Upper lobe of left lung (tissue), 6 donors: ENCODE measurements at regions not wholly inside any gene's neighbourhood (a gene's known extent, or its start where the extent isn't known, plus 50 kb on each side); places are given as distances from the start of the nearest gene placed in this dataset.

Experiments
- ATAC-seq, 2 donors: fragments of 200-7000 bp; cut with Tn5 transposase; one replicate each; pipeline ENCODE4 v1.9.1; 2022; ENCODE audit warnings: mild to moderate bottlenecking in 2 of 2, moderate library complexity in 2 of 2; ENCODE audit not compliant: low FRiP score in 2 of 2
- DNase-seq, 2 donors: peaks; one replicate each; pipeline ENCODE4 v3.0.0-alpha.2; 2019 to 2020
- H3K27ac ChIP-seq, 4 donors: fragments of 200-600 bp; sonication (generic); one replicate each; pipeline ENCODE4 v1.5.1; 2016 to 2019
- H3K27me3 ChIP-seq, 4 donors: fragments of 200-600 bp; sonication (generic); one replicate each; pipeline ENCODE4 v1.5.1; 2017 to 2019
- H3K36me3 ChIP-seq, 4 donors: fragments of 200-600 bp; sonication (generic); one replicate each; pipeline ENCODE4 v1.5.1; 2016 to 2019
- H3K4me1 ChIP-seq, 4 donors: fragments of 200-600 bp; sonication (generic); one replicate each; pipeline ENCODE4 v1.5.1; 2018 to 2019
- H3K4me3 ChIP-seq, 4 donors: fragments of 200-600 bp; sonication (generic); one replicate each; pipeline ENCODE4 v1.5.1; 2017 to 2019; ENCODE audit warnings: mild to moderate bottlenecking in 2 of 4, moderate library complexity in 1 of 4
- H3K9me3 ChIP-seq, 4 donors: fragments of 200-600 bp; sonication (generic); one replicate each; pipeline ENCODE4 v1.5.1; 2018 to 2019
- EP300 ChIP-seq, 4 donors: sonication (generic); formaldehyde crosslinking; IDR thresholded peaks; one replicate each; pipeline ENCODE4 v1.5.1; 2017; ENCODE audit warnings: antibody characterized with exemption in 4 of 4, control low read depth in 2 of 4
- POLR2A ChIP-seq, 4 donors: fragments of 450-650 bp; IDR thresholded peaks; one replicate each; pipeline ENCODE4 v1.5.1; 2016 to 2017; ENCODE audit warnings: antibody characterized with exemption in 4 of 4, mild to moderate bottlenecking in 2 of 4
- POLR2AphosphoS5 ChIP-seq, 2 donors: sonication (generic); formaldehyde crosslinking; IDR thresholded peaks; one replicate each; pipeline ENCODE4 v1.5.1; 2017; ENCODE audit warnings: antibody characterized with exemption in 2 of 2
- WGBS, 2 donors: methylation state at CpG; one replicate each; pipeline ENCODE4 v1.1.5; 2017 to 2018; 5-methylcytosine and 5-hydroxymethylcytosine counted together
- TF ChIP-seq, protein P1 (sequence below), 6 experiments: fragments of 450-650 bp in 4 of 6; fragments of 200-600 bp in 2 of 6; sonication (generic) in 2 of 6; IDR thresholded peaks; one replicate each; pipeline ENCODE4 v1.5.1; 2016 to 2019; ENCODE audit warnings: antibody characterized with exemption in 6 of 6
- donor health status: DM: no; HTN: no; CAD: no; lungs with moderate emphysema.
- donor health status: DM: no; HTN: yes; CAD: no; lungs with severe emphysema.

DNA sequence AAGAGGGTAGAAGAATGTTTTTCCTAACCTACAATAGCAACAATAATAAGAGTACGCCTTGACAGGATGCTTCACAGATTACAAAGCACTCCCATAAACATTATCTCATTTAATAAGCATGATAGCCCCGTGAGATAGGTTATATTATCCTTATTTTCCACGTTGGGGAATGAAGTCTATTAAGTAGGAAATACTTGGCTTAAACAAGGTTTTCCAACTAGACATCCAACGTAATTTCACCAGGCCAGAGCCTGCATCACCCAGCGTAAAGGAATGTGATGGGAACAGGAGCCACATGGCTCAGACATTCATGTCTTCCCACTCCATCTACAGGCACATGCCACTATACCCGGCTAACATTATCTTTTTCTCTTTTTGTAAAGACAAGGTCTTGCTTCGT is 223.4 kb upstream of the AMIGO2 start:
- H3K9me3 ChIP-seq, result no peaks in the 10 kb centered on the region
- ATAC-seq (no peak), DNase-seq (no peak)
- H3K27ac ChIP-seq, result no peak overlapping the region
- H3K36me3 ChIP-seq, result no peaks in the 10 kb centered on the region
- WGBS, 2 donors, result 63 to 72% methylated on average over 7 of the region's 7 CpGs
- peaks cover 0 to 5% (median 0%) of the 10 kb centered on the region in 4 donors for H3K4me1 ChIP-seq
- TF ChIP-seq, protein P1, sequence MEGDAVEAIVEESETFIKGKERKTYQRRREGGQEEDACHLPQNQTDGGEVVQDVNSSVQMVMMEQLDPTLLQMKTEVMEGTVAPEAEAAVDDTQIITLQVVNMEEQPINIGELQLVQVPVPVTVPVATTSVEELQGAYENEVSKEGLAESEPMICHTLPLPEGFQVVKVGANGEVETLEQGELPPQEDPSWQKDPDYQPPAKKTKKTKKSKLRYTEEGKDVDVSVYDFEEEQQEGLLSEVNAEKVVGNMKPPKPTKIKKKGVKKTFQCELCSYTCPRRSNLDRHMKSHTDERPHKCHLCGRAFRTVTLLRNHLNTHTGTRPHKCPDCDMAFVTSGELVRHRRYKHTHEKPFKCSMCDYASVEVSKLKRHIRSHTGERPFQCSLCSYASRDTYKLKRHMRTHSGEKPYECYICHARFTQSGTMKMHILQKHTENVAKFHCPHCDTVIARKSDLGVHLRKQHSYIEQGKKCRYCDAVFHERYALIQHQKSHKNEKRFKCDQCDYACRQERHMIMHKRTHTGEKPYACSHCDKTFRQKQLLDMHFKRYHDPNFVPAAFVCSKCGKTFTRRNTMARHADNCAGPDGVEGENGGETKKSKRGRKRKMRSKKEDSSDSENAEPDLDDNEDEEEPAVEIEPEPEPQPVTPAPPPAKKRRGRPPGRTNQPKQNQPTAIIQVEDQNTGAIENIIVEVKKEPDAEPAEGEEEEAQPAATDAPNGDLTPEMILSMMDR (IDR thresholded peaks at IDR 0.05), result no peak
- TF ChIP-seq EP300 (IDR thresholded peaks at IDR 0.05) (no peak), POLR2AphosphoS5 (IDR thresholded peaks at IDR 0.05) (no peak)
- H3K4me3 ChIP-seq, result no peak overlapping the region
- no peaks in the 10 kb centered on the region for H3K27me3 ChIP-seq

DNA sequence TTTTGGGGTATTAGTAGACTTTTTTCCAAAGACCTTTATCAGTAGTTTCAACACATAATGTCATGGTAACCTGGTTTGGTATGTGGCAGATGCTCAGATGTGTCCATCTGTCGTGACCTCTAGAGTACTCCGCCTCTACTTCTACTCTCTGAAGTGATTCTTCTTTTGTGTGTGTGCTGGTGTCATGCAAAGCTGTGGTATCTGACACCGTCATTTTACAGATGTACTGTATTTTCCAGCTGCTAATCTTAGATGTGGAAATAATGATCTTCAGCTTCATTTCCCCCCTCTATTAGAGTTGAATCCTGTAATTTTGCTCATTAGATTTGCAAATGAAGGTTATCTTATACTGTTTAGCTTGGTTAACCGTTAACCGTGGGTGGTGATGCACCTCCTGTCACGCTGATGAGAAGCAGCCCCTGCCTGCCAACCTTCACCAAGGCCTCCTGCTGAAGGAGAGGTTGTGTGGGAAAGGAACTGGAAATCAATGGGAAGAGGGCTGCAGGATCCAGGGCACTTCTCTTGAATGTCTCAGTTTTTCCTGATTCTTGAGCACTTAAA is 222.4 kb upstream of the AMIGO2 start:
- H3K36me3 ChIP-seq, result no peaks in the 10 kb centered on the region
- no peaks in the 10 kb centered on the region for H3K27me3 ChIP-seq
- H3K27ac ChIP-seq, result no peak overlapping the region
- no peak for TF ChIP-seq POLR2AphosphoS5 (IDR thresholded peaks at IDR 0.05)
- TF ChIP-seq, protein P1 (IDR thresholded peaks at IDR 0.05), result no peak
- no peak for TF ChIP-seq POLR2A (IDR thresholded peaks at IDR 0.05)
- TF ChIP-seq EP300 (IDR thresholded peaks at IDR 0.05), result no peak
- H3K4me1 ChIP-seq, result no peaks in the 10 kb centered on the region
- H3K9me3 ChIP-seq, result no peaks in the 10 kb centered on the region
- no peak for ATAC-seq
- no peak for DNase-seq
- 74 to 80% methylated on average over 6 of the region's 6 CpGs for WGBS, 2 donors
- no peak overlapping the region for H3K4me3 ChIP-seq

DNA sequence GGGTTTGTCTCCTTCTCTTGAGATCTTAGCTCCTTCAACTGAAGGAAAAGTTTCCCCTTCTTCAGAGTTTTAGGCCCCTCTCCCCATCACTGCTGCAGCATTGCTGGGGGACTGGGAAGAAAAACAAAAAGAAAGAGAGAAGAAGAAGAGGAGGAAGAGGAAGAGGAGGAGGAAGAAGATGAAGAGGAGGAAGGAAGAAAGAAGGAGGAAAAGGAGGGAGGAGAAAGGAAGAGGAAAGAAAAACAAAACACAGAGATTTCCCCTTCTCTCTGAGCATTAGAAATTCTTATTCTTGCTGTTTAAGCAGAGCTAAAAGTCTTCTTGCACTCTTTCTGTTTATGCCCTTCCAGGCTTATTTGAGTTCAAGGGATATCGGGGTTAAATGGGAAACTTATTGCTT is 219.8 kb upstream of the AMIGO2 start:
- 57 to 74% methylated on average over 1 of the region's 1 CpG for WGBS, 2 donors
- no peak for DNase-seq
- no peaks in the 10 kb centered on the region for H3K27me3 ChIP-seq
- H3K36me3 ChIP-seq, result no peaks in the 10 kb centered on the region
- H3K4me1 ChIP-seq, result no peaks in the 10 kb centered on the region
- TF ChIP-seq, protein P1 (IDR thresholded peaks at IDR 0.05), result no peak
- TF ChIP-seq EP300 (IDR thresholded peaks at IDR 0.05) (no peak), POLR2AphosphoS5 (IDR thresholded peaks at IDR 0.05) (no peak), POLR2A (IDR thresholded peaks at IDR 0.05) (no peak)
- H3K4me3 ChIP-seq, result no peak overlapping the region
- H3K27ac ChIP-seq, result no peak overlapping the region
- no peaks in the 10 kb centered on the region for H3K9me3 ChIP-seq
- ATAC-seq, result no peak

DNA sequence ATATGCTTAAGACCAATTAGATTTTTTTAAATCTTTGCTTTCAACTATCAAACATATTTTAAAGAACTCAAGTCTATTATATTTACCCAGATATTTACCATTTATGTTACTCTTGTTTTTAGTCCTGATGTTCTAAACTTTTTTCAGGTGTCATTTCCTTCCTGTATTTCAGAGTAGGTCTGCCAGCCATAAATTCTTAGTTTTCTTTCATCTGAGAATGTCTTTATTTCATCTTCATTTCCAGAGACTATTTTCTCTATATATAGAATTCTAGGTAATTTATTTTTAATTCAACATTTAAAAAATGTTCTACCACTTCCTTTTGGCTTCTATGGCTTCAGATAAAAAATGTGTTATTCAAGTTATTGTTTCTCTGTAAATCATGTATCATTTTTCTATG is 218.2 kb upstream of the AMIGO2 start:
- Histone ChIP-seq H3K4me1 (no peaks in the 10 kb centered on the region), H3K36me3 (no peaks in the 10 kb centered on the region), H3K27me3 (no peaks in the 10 kb centered on the region), H3K27ac (no peak overlapping the region), H3K4me3 (no peak overlapping the region), H3K9me3 (no peaks in the 10 kb centered on the region)
- no peak for TF ChIP-seq POLR2AphosphoS5 (IDR thresholded peaks at IDR 0.05)
- no peak for DNase-seq
- no peak for ATAC-seq

DNA sequence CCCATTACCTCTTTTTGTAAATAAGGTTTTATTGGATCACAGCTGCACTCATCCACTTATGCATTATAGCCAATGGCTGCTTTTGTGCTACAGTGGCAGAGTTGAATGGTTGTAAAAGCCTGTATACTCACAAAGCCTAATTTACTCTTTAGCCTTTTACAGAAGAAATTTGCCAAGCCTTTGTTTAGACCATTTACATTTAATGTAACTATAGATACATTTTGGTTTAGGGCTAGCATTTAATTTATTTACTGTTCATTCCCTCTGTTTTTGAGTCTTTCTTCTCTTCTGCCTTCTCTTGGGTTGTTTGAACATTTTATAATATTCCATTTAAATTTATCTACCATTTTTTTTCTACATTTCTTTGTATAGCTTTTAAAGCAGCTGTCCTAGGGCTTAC is 217.1 kb upstream of the AMIGO2 start:
- ATAC-seq (no peak), DNase-seq (no peak)
- Histone ChIP-seq H3K4me3 (no peak overlapping the region), H3K27me3 (no peaks in the 10 kb centered on the region), H3K9me3 (no peaks in the 10 kb centered on the region), H3K36me3 (no peaks in the 10 kb centered on the region), H3K27ac (no peak overlapping the region), H3K4me1 (no peaks in the 10 kb centered on the region)
- TF ChIP-seq POLR2A (IDR thresholded peaks at IDR 0.05) (no peak), EP300 (IDR thresholded peaks at IDR 0.05) (no peak), POLR2AphosphoS5 (IDR thresholded peaks at IDR 0.05) (no peak)
- TF ChIP-seq, protein P1 (IDR thresholded peaks at IDR 0.05), result no peak
